ENCODE measurements at regions not wholly inside any gene's neighbourhood (a gene's known extent, or its start where the extent isn't known, plus 50 kb on each side); places are given as distances from the start of the nearest gene placed in this dataset.
"Not testable (repeated sequence)": the region's sequence is repeated elsewhere in the genome, so short reads cannot be mapped to it uniquely, and the experiment has no call there.

GRCh38 chr7:16369855-16370254 is 51.5 kb downstream of the CRPPA start:
- Mint-ChIP-seq H3K27me3 (no peaks in the 10 kb centered on the region), H3K36me3 (no peaks in the 10 kb centered on the region), H3K4me1 (no peaks in the 10 kb centered on the region), H3K9me3 (peaks cover 0 to 8% (median 0%) of the 10 kb centered on the region in 7 donors), H3K27ac (no peak overlapping the region), H3K4me3 (no peak overlapping the region)
- ATAC-seq (ENCODE audit: low read depth in 2 of 2) (no peak), DNase-seq (no peak)

DNA sequence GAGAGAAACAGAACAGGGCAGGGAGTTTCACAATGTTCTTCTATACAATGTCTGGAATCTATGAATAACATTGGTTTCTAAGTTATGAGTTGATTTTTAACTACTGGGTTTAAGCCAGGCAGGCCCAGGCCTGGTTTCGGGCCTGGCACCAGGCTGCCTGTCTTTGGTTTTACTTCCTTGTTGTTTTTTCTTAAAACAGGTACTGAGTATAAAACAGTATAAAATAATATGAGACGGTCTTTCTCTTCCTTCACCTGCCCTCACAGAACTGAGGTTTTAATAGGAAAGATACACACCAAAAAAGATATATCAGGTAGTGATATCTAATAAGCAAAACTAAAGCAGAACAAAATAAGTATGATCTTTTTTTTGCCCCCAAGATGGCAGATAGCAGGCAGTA is 52.0 kb downstream of the CRPPA start:
- not testable (repeated sequence) for H3K36me3 Mint-ChIP-seq; H3K4me1 Mint-ChIP-seq; H3K4me3 Mint-ChIP-seq; H3K27me3 Mint-ChIP-seq; H3K9me3 Mint-ChIP-seq; ATAC-seq (ENCODE audit: low read depth in 2 of 2); DNase-seq
- peak overlapping the region in 1 of 6 donors; percentile 67 for H3K27ac Mint-ChIP-seq

DNA sequence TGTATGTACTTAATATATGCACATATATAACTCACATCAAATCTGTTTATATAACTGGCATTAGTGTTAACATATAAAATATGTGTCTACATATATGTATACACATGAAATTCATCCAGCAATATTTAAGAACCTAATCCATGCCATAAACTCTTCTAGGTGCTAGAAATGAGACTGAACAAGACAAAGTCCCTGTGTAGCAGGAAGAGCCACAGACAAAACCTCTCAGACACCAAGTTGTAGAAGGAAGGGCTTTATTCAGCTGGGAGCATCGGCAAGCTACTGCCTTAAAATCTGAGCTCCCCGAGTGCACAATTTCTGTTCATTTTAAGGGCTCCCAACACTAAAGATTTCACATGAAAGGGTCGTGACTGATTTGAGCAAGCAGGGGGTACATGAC is 52.5 kb downstream of the CRPPA start:
- Mint-ChIP-seq H3K9me3 (peaks cover 0 to 8% (median 0%) of the 10 kb centered on the region in 7 donors), H3K4me3 (no peak overlapping the region), H3K27me3 (no peaks in the 10 kb centered on the region), H3K36me3 (no peaks in the 10 kb centered on the region), H3K4me1 (no peaks in the 10 kb centered on the region), H3K27ac (peak overlapping the region in 1 of 6 donors; percentile 67)
- DNase-seq: no peak
- ATAC-seq (ENCODE audit: low read depth in 2 of 2): no peak

GRCh38 chr7:16367115-16367514 is 54.2 kb downstream of the CRPPA start:
- H3K27ac Mint-ChIP-seq: no peak overlapping the region
- no peaks in the 10 kb centered on the region for H3K27me3 Mint-ChIP-seq
- no peak for ATAC-seq (ENCODE audit: low read depth in 2 of 2)
- no peak for DNase-seq
- H3K4me1 Mint-ChIP-seq: no peaks in the 10 kb centered on the region
- peaks cover 0 to 2% (median 0%) of the 10 kb centered on the region in 7 donors for H3K9me3 Mint-ChIP-seq
- no peak overlapping the region for H3K4me3 Mint-ChIP-seq
- no peaks in the 10 kb centered on the region for H3K36me3 Mint-ChIP-seq

- no peak overlapping the region for H3K4me3 Mint-ChIP-seq
- H3K9me3 Mint-ChIP-seq: no peaks in the 10 kb centered on the region
- no peaks in the 10 kb centered on the region for H3K27me3 Mint-ChIP-seq
- ATAC-seq (ENCODE audit: low read depth in 2 of 2): no peak
- H3K36me3 Mint-ChIP-seq: no peaks in the 10 kb centered on the region
- DNase-seq: no peak
- H3K27ac Mint-ChIP-seq: no peak overlapping the region
- no peaks in the 10 kb centered on the region for H3K4me1 Mint-ChIP-seq
These were observed 55.4 kb downstream of the CRPPA start for GRCh38 chr7:16365952-16366351.

DNA sequence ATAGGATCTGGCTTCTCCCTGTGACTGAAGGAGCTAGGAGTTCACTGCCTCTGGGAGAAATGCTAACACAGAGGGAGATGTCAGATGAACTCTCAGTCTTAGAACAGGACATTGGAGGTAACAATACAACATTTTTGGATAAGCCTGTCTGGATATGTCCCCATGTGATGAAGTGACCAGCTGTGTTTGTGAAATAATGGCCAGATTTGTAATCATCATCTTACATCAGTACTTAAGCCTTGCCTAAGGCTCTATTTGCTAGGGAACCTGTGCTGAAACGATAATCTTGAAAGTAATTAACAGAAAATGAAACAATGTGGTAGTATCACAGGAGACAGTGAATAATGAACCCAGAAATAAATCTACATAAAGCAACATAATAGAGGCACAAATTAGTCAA is 56.2 kb downstream of the CRPPA start:
- Mint-ChIP-seq H3K4me1 (no peaks in the 10 kb centered on the region), H3K27ac (no peak overlapping the region), H3K4me3 (no peak overlapping the region), H3K36me3 (no peaks in the 10 kb centered on the region), H3K27me3 (no peaks in the 10 kb centered on the region), H3K9me3 (no peaks in the 10 kb centered on the region)
- ATAC-seq (ENCODE audit: low read depth in 2 of 2): no peak
- DNase-seq: no peak

- ATAC-seq (ENCODE audit: low read depth in 2 of 2) (no peak), DNase-seq (no peak)
- H3K4me1 Mint-ChIP-seq: no peaks in the 10 kb centered on the region
- no peak overlapping the region for H3K4me3 Mint-ChIP-seq
- no peak overlapping the region for H3K27ac Mint-ChIP-seq
- H3K36me3 Mint-ChIP-seq: no peaks in the 10 kb centered on the region
- H3K27me3 Mint-ChIP-seq: no peaks in the 10 kb centered on the region
- H3K9me3 Mint-ChIP-seq: peaks cover 0 to 3% (median 0%) of the 10 kb centered on the region in 7 donors
These were observed 62.1 kb downstream of the CRPPA start for GRCh38 chr7:16359216-16359615.

DNA sequence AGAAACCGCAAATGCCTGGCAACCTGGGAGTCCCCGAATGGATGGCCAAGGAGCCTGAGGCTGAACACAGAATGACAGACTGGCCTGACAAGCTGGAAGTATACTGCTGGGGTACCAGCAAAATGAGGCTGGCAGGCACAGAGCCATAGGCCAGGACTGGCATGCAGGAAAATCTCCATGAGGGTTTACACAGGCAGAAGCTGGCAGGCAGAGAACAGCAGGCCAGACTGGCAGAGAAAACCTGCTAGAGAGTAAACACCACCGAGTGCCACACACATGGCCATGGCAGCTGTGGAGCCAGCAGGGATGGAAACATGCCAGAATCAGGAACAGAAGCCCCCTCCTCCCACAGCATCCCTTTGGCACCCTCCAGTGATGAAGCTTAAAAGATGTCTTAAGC is 63.4 kb downstream of the CRPPA start:
- no peak for DNase-seq
- no peak for ATAC-seq (ENCODE audit: low read depth in 2 of 2)
- H3K4me3 Mint-ChIP-seq: no peak overlapping the region
- H3K36me3 Mint-ChIP-seq: no peaks in the 10 kb centered on the region
- H3K27me3 Mint-ChIP-seq: no peaks in the 10 kb centered on the region
- peaks cover 0 to 3% (median 0%) of the 10 kb centered on the region in 7 donors for H3K9me3 Mint-ChIP-seq
- no peak overlapping the region for H3K27ac Mint-ChIP-seq
- H3K4me1 Mint-ChIP-seq: no peaks in the 10 kb centered on the region

GRCh38 chr7:16357474-16357873 is 63.9 kb downstream of the CRPPA start:
- no peak for ATAC-seq (ENCODE audit: low read depth in 2 of 2)

GRCh38 chr7:16356301-16356958 is 64.9 kb downstream of the CRPPA start:
- DNase-seq: no peak
- H3K9me3 Mint-ChIP-seq: peaks cover 0 to 5% (median 2%) of the 10 kb centered on the region in 7 donors
- H3K27ac Mint-ChIP-seq: no peak overlapping the region
- H3K27me3 Mint-ChIP-seq: no peaks in the 10 kb centered on the region
- no peak for ATAC-seq (ENCODE audit: low read depth in 2 of 2)
- no peak overlapping the region for H3K4me3 Mint-ChIP-seq
- H3K36me3 Mint-ChIP-seq: no peaks in the 10 kb centered on the region
- H3K4me1 Mint-ChIP-seq: no peaks in the 10 kb centered on the region

More at GRCh38 chr7:16357474-16357873, 63.9 kb downstream of the CRPPA start:
- DNase-seq: no peak
- Mint-ChIP-seq H3K27me3 (no peaks in the 10 kb centered on the region), H3K4me1 (no peaks in the 10 kb centered on the region), H3K4me3 (no peak overlapping the region), H3K27ac (no peak overlapping the region), H3K36me3 (no peaks in the 10 kb centered on the region), H3K9me3 (peaks cover 0 to 3% (median 0%) of the 10 kb centered on the region in 7 donors)

- H3K27me3 Mint-ChIP-seq: no peaks in the 10 kb centered on the region
- no peak overlapping the region for H3K4me3 Mint-ChIP-seq
- peaks cover 3 to 5% of the 10 kb centered on the region in 2 donors for H3K36me3 Mint-ChIP-seq
- no peak for DNase-seq
- no peak overlapping the region for H3K27ac Mint-ChIP-seq
- peaks cover 1 to 16% (median 12%) of the 10 kb centered on the region in 7 donors for H3K9me3 Mint-ChIP-seq
- H3K4me1 Mint-ChIP-seq: no peaks in the 10 kb centered on the region
- ATAC-seq (ENCODE audit: low read depth in 2 of 2): no peak
These were observed 66.8 kb downstream of the CRPPA start for GRCh38 chr7:16354573-16354972.

DNA sequence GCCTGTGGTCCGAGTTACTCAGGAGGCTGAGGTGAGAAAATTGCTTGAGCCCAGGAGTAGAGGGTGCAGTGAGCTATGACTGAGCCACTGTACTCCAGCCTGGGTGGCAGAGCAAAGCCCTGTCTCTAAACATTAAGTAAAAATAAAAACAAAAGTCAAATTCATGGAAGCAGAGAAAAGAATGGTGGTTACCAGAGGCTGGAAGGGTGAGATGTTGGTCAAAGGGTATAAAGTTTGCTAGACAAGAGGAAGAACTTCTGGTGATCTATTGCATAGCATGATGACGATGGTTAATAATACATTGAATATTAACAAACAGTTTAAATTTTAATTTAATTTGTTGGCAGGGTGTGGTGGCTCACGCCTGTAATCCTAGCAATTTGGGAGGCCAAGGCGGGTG is 68.1 kb downstream of the CRPPA start:
- Mint-ChIP-seq H3K27ac (no peak overlapping the region), H3K9me3 (peaks cover 4 to 23% (median 18%) of the 10 kb centered on the region in 7 donors), H3K4me3 (no peak overlapping the region), H3K36me3 (peaks cover 8 to 9% of the 10 kb centered on the region in 2 donors), H3K27me3 (no peaks in the 10 kb centered on the region), H3K4me1 (no peaks in the 10 kb centered on the region)
- DNase-seq: no peak
- no peak for ATAC-seq (ENCODE audit: low read depth in 2 of 2)

GRCh38 chr7:16350634-16351033 is 70.7 kb downstream of the CRPPA start:
- Mint-ChIP-seq H3K4me3 (no peak overlapping the region), H3K27me3 (no peaks in the 10 kb centered on the region), H3K36me3 (peaks cover 8 to 9% of the 10 kb centered on the region in 2 donors), H3K27ac (no peak overlapping the region), H3K9me3 (peaks cover 4 to 23% (median 18%) of the 10 kb centered on the region in 7 donors), H3K4me1 (peaks cover 0 to 2% (median 0%) of the 10 kb centered on the region in 3 donors)
- DNase-seq (no peak), ATAC-seq (ENCODE audit: low read depth in 2 of 2) (no peak)

GRCh38 chr7:16348251-16348650 is 73.1 kb downstream of the CRPPA start:
- ATAC-seq (ENCODE audit: low read depth in 2 of 2): no peak
- Mint-ChIP-seq H3K4me1 (peaks cover 0 to 2% (median 0%) of the 10 kb centered on the region in 3 donors), H3K27me3 (no peaks in the 10 kb centered on the region), H3K4me3 (no peak overlapping the region), H3K27ac (no peak overlapping the region), H3K9me3 (peaks cover 16 to 40% (median 28%) of the 10 kb centered on the region in 7 donors), H3K36me3 (peaks cover 9 to 25% of the 10 kb centered on the region in 2 donors)
- DNase-seq: no peak

GRCh38 chr7:16347827-16348192 is 73.5 kb downstream of the CRPPA start:
- no peak for DNase-seq
- Mint-ChIP-seq H3K27ac (no peak overlapping the region), H3K9me3 (peaks cover 16 to 41% (median 28%) of the 10 kb centered on the region in 7 donors), H3K27me3 (no peaks in the 10 kb centered on the region), H3K4me1 (peaks cover 0 to 2% (median 0%) of the 10 kb centered on the region in 3 donors), H3K4me3 (no peak overlapping the region), H3K36me3 (peaks cover 9 to 25% of the 10 kb centered on the region in 2 donors)
- ATAC-seq (ENCODE audit: low read depth in 2 of 2): no peak
